Chondrocyte (in vitro differentiated cells): ENCODE measurements at regions not wholly inside any gene's neighbourhood (a gene's known extent, or its start where the extent isn't known, plus 50 kb on each side); places are given as distances from the start of the nearest gene placed in this dataset.
"Not testable (repeated sequence)": the region's sequence is repeated elsewhere in the genome, so short reads cannot be mapped to it uniquely, and the experiment has no call there.

Experiments
- DNase-seq: peaks from one replicate; pipeline ENCODE4 v3.0.0; 2021; ENCODE audit warnings: mixed read lengths, low spot score
- H3K27ac Mint-ChIP-seq: one replicate; pipeline ENCODE4 v1.8.0; 2021; ENCODE audit warnings: mild to moderate bottlenecking, moderate library complexity, mixed read lengths; ENCODE audit not compliant: unreplicated experiment
- H3K27me3 Mint-ChIP-seq: 2 replicates; pipeline ENCODE4 v1.8.0; 2021; ENCODE audit warnings: low read depth, mixed read lengths
- H3K36me3 Mint-ChIP-seq: 2 replicates; pipeline ENCODE4 v1.8.0; 2021; ENCODE audit warnings: low read depth, mixed read lengths
- H3K4me1 Mint-ChIP-seq: 2 replicates; pipeline ENCODE4 v1.8.0; 2021; ENCODE audit warnings: low read depth, mild to moderate bottlenecking, mixed read lengths
- H3K4me3 Mint-ChIP-seq: one replicate; pipeline ENCODE4 v1.8.0; 2021; ENCODE audit warnings: mild to moderate bottlenecking, moderate library complexity, mixed read lengths; ENCODE audit not compliant: unreplicated experiment
- H3K9me3 Mint-ChIP-seq: 2 replicates; pipeline ENCODE4 v1.8.0; 2021; ENCODE audit warnings: low read depth, mixed read lengths
- CTCF ChIP-seq: fragments of 200-600 bp; sonication (generic); IDR thresholded peaks from 2 replicates; pipeline ENCODE4 v1.5.0; 2021; ENCODE audit warnings: antibody characterized with exemption, mild to moderate bottlenecking, moderate library complexity

GRCh38 chr2:175256806-175257585 lies 75.5 kb upstream of the ATP5MC3 start:
- no peaks in the 10 kb centered on the region for H3K9me3 Mint-ChIP-seq
- H3K36me3 Mint-ChIP-seq: peaks cover 3% of the 10 kb centered on the region
- H3K27ac Mint-ChIP-seq: no peak overlapping the region
- DNase-seq: peak; percentile 88
- TF ChIP-seq CTCF: no peak
- no peak overlapping the region for H3K4me3 Mint-ChIP-seq
- H3K27me3 Mint-ChIP-seq: peaks cover 32% of the 10 kb centered on the region
- no peaks in the 10 kb centered on the region for H3K4me1 Mint-ChIP-seq

GRCh38 chr2:175256391-175256790 lies 74.9 kb upstream of the ATP5MC3 start:
- not testable (repeated sequence) for H3K27ac Mint-ChIP-seq, H3K36me3 Mint-ChIP-seq, DNase-seq, H3K4me3 Mint-ChIP-seq, H3K9me3 Mint-ChIP-seq, H3K4me1 Mint-ChIP-seq
- peaks cover 32% of the 10 kb centered on the region for H3K27me3 Mint-ChIP-seq

- TF ChIP-seq CTCF: no peak
- Mint-ChIP-seq H3K9me3 (no peaks in the 10 kb centered on the region), H3K27me3 (peaks cover 34% of the 10 kb centered on the region), H3K27ac (no peak overlapping the region), H3K36me3 (peaks cover 3% of the 10 kb centered on the region), H3K4me3 (no peak overlapping the region), H3K4me1 (no peaks in the 10 kb centered on the region)
- no peak for DNase-seq
These were observed 72.4 kb upstream of the ATP5MC3 start for GRCh38 chr2:175253871-175254270.

- Mint-ChIP-seq H3K9me3 (no peaks in the 10 kb centered on the region), H3K27ac (no peak overlapping the region), H3K4me1 (no peaks in the 10 kb centered on the region), H3K27me3 (peaks cover 39% of the 10 kb centered on the region), H3K4me3 (no peak overlapping the region), H3K36me3 (no peaks in the 10 kb centered on the region)
- TF ChIP-seq CTCF: peak; percentile 90
- DNase-seq: no peak
These were observed 70.0 kb upstream of the ATP5MC3 start for GRCh38 chr2:175251425-175252041.

- H3K27ac Mint-ChIP-seq: no peak overlapping the region
- TF ChIP-seq CTCF: no peak
- H3K4me1 Mint-ChIP-seq: no peaks in the 10 kb centered on the region
- H3K27me3 Mint-ChIP-seq: peaks cover 38% of the 10 kb centered on the region
- H3K4me3 Mint-ChIP-seq: no peak overlapping the region
- H3K36me3 Mint-ChIP-seq: no peaks in the 10 kb centered on the region
- DNase-seq: no peak
- H3K9me3 Mint-ChIP-seq: no peaks in the 10 kb centered on the region
These were observed 65.6 kb upstream of the ATP5MC3 start for GRCh38 chr2:175247159-175247558.
